ENCODE measurements at regions not wholly inside any gene's neighbourhood (a gene's known extent, or its start where the extent isn't known, plus 50 kb on each side); places are given as distances from the start of the nearest gene placed in this dataset.

DNA sequence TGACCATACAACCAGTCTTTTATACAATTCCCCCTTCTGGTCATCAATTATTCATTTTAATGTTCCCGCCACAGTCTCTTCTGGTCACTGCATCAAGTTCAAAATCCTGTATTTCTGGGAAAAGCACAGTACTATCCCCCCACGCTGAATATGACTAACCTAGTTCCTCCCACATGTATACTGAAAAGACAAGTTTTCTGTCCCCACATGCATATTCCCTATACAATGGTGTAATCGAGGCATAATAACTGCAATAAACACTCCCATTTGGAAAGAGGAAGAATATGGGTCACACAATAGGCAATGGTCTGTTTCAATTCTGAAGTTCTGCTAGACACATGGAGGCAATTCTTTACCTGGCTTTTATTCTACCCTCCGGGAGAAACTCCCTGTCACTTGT, 344.9 kb downstream of the EFNA5 start:
- DNase-seq (ENCODE audit: low read depth in 2 of 2) = no peak

DNA sequence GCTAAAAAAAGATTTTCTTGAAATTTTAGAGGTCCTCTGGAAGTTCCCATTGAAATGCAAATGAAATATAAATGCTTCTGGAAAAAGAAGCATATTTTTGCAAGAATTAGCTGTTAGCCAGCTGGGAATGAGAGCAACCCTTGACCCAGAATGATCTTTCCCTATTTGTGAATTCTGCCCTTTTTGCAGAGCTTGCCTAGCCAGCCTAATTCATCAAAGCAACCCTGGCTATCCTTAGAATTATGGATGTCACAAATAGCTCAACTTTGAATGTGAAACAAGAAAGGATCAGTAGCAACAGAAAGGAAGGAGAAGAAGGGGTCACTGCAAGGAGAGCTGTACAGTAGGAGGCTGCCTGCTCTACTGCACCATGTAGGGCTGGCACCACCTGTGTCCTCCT, 345.9 kb downstream of the EFNA5 start:
- DNase-seq (ENCODE audit: low read depth in 2 of 2) = no peak

DNA sequence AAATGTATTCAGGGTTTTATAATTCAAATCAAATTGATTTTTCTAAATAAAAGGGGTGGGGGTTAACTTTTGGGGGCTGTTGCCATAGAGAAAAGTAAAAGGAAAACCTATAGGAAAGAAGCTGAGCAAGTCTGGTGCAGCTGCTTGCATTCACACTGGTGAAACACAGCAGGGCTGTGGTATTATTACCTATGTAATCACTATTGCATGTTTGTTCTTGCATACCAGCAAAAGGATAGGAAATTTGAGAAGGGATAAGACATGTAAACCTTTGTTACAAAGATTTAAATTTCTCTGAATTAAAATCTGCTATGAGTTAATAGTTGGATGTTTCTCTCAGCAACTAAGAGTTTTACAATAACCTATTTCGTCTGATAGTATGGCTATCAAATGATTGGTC, 346.7 kb downstream of the EFNA5 start:
- no peak for DNase-seq (ENCODE audit: low read depth in 2 of 2)

DNA sequence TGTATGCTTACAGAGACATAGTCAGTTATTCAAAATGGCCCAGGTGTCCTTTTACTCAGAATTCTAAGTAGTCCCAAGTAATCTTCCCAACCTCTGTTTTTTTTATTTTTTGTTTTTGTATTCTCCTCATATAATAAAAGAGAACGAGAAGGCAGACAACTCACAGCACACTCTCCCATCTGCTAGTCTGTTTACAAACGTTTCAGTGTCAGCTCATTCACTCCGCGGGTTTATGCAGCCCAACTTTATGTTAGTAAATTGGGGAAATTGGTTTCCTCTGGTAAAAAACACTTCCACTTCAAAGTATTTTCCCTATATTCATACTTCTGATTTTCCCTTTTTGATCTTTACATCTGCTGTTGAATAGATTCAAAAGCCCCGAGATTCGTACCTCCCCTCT, 347.2 kb downstream of the EFNA5 start:
- DNase-seq (ENCODE audit: low read depth in 2 of 2) = no peak

DNA sequence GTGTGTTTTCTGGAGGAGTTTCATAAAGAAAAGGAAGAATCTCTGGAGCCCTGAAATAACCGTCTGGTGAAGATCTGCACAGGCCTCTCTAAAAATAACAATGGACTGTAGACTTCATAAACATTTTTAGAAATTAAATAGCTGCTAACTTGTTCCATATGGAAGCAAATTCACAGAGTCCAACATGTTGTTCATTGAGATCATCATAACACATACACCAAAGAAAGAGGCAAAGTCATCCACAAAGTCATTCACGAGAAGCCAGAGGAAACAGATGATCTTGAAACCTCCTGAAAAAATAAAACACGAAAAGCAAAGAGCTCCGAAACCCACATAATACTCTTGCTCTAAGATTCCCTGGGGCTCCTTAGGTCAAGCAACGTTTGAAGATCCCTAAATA, 347.8 kb downstream of the EFNA5 start:
- DNase-seq (ENCODE audit: low read depth in 2 of 2) = no peak

DNA sequence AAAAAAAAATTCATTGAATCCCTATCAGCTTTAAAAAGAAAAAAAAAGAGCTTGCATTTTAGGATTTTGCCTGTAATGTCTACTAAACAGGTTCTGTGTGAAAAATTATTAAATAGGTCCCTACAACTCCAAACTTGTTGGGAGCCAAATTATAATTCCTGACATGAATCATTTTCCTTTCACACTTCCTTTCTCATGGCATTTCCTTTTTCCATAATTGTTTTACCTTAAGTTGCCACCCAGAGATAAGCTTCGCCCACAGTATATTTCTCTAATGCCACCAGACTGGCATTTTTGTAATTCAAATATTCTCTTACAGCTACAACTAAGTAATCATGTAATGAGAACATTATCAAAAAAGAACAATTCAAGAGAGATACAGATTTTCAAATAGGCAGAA, 348.8 kb downstream of the EFNA5 start:
- DNase-seq (ENCODE audit: low read depth in 2 of 2) = no peak

DNA sequence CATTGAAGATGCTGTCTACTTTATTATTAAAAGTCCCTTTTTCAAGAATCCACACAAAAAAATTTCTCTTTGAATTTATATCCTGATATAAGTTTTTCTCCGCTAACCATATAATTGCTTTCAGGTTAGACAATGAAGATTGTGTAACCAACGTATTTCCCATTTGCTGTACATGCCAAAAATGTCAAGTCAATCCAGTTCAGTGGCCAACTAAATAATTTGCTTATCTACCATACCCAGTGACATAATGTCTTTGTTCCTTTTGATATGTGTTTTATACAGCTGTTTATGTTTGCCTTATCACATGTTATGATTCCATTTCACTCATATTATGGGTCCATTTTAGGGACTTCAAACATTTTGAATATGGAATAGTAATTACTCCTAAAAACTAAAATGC, 349.9 kb downstream of the EFNA5 start:
- no peak for DNase-seq (ENCODE audit: low read depth in 2 of 2)

DNA sequence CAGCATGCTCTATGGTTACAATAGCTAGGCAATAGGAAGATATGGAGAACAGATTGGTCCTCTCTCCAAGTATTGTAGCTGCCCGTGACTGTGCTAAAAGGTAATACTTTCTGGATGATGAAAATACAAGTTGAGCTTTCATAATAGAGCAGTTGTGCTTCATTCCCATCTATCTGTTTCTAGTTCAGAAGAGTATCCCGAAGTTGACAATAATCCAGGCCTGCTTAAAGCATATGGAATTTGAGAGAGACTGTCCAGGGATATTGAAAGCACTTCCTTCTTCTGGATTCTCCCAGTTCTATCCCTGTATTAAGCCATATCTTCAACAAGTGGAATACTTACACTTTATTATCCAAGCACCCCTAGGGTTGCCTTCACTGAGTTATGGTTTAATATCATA, 350.4 kb downstream of the EFNA5 start:
- DNase-seq (ENCODE audit: low read depth in 2 of 2) = no peak

DNA sequence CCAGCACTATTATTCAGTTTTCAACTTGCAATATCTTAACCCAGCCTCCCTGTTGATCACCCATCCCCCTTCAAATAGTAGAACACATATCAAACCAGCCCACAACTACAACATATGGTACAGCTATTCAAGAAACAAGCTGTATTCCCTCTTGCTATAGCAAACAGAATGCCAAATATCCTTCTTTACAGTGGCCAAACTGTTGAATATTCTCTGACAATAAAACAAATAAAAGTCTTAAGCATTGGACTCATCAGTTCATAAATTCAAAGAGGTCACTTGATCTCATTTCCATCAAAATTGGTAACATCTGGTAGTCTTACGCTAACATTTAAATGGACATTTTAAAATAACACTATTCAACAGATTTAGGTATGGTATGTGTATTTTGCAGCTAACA, 350.8 kb downstream of the EFNA5 start:
- DNase-seq (ENCODE audit: low read depth in 2 of 2) = no peak

DNA sequence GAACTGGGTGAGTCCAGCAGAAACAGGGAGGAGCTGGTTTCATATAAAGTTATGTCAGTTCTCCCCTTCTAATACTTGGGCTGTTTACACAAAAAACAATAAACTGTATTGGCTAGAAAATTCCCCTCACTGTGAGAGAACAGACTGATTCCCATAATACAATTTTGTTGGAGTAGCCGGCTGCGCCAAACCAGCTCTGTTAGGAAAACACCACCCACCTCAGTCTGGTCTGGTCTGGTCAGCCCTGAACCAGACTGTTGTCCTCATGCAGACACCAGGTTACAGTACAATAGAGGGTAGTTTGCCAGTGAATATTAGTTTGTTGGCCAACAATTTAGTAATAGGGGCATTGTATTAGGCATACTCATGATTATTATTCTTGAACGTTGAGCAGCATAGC, 356.4 kb downstream of the EFNA5 start:
- no peak for DNase-seq (ENCODE audit: low read depth in 2 of 2)

DNA sequence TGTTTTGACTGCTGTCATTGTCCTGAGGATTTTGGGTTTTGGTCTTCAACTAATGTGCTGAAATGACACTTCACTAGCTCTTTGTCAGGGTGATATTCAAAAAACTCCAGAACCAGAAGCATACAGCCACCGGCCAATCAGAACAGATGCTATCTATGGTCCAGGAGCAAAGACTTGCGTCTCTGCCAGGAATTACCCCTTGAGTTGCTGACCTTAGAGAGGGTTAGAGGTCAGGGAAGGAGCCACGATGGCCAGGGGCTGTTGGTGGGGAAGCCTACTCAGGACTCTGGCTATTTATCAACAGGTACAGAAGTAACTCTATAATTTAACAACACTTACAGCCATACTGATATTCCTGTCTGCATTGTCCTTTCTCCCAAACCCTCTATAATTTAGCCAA, 356.8 kb downstream of the EFNA5 start:
- DNase-seq (ENCODE audit: low read depth in 2 of 2) = no peak

DNA sequence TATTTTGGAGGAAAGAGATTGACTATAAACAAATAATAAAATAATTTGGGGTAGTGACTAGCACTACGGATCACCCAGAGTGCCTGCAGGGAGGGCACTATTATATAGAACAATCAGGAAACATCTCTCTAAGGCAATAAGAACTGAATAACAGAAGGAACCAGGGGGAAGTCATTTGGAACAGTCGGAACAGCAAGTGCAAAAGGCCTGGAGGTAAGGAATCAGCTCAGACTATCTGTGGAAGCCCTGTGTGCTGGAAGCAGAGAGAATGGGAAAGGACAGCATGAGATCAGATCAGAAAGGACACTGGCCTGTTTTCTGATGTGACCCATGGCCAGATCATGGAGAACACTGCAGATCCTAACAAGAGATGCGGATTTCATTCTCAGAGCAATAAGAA, 357.6 kb downstream of the EFNA5 start:
- DNase-seq (ENCODE audit: low read depth in 2 of 2) = no peak

DNA sequence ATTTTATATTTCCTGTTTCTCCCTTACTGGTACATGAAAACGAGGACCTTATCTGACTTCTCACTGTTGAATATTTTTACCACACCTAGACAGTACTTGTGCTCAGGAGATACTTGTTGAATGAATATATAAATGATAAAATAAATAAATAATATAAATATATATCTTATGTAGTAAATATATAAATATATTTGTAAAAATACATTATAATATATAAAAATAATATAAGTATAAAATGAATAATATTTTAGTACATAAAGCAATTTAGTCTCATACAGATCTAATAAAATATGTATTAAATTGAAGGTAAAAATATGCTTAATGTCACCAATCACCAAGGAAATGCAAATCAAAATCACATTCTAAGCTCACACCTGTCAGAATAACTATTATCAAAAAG, 360.6 kb downstream of the EFNA5 start:
- DNase-seq (ENCODE audit: low read depth in 2 of 2) = no peak

DNA sequence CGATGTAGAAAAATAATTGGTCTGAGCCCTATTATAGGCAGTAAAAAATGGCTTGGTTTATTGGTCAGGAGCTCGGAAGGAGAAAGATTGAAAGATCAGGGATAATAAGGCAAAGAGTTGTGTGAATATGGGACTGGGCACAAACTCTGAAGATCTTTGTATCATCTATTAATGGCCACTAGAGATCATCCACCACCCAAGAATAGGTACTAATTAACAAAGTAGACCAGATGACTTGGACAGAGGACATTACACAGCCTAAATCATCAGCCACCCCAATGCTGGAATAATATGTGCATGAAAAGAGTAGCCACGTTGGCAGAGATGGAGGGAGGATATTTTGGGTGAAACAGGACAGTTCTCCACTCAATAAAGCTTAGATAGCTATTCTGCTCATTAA, 364.1 kb downstream of the EFNA5 start:
- DNase-seq (ENCODE audit: low read depth in 2 of 2) = no peak

DNA sequence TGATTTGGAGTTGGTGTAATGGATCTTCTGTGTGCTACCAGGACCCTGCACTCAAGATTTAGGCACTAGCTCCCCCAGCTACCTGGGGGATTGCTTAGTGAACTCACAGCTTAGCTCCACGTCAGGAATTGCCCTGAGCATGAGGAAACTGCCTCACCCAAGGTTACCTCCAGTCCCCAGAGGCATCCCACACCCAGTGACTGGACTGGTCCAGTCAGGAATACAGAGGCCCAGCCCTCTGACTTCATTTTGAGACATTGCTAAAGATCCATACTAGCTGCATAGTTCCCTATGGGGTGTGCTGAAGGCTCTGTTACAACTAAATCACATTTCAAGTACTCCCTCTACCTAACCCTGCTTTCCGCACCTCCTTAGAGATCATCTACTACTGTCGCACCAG, 364.7 kb downstream of the EFNA5 start:
- DNase-seq (ENCODE audit: low read depth in 2 of 2) = no peak

DNA sequence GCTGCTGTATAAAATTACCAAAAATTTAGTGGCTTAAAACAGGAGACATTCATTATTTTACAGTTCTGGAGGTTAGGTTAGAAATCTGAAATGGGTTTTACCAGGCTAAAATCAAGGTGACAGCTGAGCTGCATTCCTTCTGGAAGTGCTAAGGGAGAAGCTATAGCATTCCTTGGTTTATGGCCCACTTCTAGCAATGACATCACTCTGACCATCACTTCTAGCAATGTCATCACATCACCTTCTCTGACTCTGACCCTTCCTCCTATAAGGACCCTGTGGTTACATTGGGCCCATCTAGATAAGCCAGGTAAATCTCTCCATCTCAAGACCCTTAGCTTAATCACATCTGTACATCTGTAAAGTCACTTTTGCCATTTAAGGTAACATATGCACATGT, 366.1 kb downstream of the EFNA5 start:
- DNase-seq (ENCODE audit: low read depth in 2 of 2) = no peak

DNA sequence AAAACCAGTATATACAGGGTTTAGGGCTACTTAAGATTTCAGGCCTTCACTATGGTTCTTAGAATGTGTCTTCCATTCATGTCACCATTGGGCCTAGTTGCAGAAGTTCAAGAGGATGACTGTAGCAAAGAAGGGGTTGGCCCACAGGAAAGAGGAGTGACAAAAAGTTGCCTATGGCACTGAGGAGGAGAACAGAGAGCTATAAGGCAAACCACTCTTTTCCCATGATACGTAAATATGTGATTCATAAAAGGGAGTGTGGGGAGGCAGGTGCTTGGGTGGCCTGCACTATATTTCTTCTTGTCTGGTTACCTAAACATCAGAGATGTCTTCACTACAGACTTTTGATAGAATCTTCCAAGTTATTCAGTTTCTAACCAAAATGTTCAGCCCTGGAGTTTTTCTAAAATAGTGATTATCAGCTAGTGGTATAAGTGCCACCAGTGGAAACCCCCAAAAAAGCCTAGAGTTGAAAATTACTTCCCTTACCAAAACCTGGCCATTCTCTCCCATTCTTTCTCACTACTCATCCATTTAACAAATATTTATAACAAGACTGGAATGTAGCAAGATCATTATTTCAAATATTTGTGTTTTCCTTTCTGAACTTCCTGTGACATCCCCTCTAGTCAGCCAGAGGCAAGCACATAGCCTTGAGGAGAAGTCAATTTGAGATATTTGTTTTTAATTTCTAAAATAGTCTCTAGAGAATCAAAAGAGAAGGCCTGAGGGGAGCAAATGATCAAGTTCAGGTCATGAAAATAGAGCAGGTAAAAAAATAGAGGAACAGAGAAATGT, 367.4 kb downstream of the EFNA5 start:
- no peak for DNase-seq (ENCODE audit: low read depth in 2 of 2)

DNA sequence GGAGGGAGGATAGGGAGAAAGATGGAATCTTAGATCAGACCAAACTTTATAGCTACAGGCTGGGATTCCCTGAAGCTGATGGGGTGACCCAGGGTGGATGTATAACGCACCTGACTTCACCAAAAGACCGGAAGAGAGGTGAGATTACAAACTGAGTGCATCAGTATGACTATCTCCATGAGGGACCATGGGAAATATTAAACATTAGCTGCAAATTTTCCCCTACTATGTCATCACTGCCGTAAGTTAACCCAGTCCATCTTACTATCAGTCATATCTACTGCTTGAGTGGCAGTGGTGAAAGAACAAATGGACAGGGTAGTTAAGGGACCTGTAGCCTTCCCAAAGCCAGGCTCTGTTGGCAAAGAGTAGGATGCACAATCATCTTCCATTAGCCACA, 368.3 kb downstream of the EFNA5 start:
- DNase-seq (ENCODE audit: low read depth in 2 of 2) = no peak

DNA sequence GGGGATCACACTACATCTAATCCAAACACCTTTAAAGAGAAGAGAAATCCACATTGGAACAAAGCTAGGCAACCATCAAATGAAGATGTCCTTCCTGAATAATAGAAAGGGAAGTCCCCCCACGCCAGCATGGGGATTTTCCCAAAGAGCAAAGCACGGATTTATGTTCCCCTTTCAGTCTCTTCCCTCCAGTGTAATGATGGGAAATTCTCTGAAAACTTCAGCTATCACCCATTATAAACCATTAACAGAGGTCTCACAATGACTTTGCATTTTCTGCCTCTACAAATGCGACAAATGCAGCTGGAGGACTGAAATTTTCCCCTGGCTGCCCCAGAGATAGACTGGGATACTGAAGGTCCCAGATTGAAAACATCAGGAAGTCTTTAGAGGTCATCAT, 368.7 kb downstream of the EFNA5 start:
- no peak for DNase-seq (ENCODE audit: low read depth in 2 of 2)

DNA sequence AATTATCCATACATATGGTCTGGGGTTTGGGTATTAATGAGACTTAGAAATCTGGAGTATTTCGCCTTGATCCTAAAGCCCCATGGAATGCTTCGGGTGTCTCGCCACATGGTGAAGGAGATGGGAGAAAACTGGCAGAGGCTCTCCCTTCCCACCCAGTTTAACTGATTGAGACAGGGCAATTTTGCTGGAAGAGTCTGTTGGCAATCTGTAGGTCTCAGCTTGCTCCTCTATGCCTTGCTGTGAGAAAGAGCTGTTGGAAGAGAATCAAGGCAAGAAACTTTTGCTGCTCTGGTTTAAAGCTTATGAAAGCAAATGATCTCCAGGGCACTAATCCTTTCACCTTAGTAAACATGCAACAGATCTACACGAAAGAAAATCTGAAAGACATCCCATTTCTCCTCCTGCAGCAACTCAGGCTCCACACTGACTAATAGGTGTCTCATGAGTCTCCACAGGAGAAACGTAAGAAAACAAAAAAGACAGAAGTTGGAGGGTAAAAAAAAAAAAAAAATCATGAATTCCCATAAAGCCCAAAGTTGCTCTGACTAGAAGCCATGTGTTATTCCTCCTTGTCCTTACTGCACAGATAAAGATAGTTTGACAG, 369.9 kb downstream of the EFNA5 start:
- no peak for DNase-seq (ENCODE audit: low read depth in 2 of 2)

DNA sequence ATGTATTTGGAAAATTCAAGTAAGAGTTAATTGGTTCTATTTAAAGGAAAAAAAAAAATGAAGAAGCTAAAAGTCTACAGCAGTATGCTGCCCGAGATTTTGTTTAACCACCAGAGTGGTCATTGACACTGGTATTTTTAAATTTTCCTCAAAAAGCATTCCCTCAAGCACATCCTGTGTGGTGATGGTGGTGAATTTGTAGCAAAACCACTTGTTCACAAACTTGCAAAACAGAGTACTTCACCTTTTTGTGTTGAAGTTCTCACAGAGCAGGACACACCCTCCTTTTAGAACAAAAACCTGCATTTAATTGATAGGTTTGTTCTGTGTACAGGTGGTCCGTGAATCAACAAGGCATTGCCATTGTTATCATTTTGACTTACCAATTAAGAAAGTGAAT, 374.2 kb downstream of the EFNA5 start:
- no peak for DNase-seq (ENCODE audit: low read depth in 2 of 2)

DNA sequence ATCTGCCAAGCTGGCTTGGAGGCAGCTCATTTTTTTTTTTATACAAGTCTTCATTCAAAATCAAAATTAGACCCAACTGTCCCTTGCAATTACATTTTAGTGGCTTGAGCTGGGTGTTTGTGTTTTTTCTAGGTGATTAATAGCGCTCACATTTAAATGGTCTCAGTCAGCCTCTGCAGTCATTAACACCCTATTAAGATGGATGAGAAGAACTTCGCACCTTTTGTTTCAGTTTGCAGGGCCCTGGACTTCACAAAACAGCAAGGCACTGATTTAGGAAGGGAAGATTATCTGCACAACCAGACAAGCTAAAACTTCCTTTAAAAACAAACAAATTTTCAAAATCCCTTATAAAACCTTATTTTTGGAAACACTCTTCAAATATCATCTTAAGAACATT, 374.8 kb downstream of the EFNA5 start:
- no peak for DNase-seq (ENCODE audit: low read depth in 2 of 2)

DNA sequence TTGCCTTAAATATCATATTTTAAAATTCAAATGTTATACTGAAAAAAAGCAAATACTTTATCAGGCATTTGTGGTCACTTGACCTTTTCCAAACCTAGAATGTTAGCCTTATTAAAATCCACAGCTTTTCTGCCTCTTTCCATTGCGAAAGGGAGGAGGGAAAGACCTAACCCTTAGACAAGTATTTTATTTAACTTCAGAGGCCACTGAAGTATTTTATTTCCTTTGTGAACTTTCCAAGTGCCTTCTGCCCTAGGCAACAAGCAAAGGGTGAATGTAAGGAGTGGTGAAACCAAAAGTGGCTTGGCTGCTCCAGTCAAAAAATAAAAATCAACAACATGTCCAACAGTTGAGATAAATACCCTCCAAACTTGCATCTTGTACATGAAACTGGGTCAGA, 376.1 kb downstream of the EFNA5 start:
- no peak for DNase-seq (ENCODE audit: low read depth in 2 of 2)

DNA sequence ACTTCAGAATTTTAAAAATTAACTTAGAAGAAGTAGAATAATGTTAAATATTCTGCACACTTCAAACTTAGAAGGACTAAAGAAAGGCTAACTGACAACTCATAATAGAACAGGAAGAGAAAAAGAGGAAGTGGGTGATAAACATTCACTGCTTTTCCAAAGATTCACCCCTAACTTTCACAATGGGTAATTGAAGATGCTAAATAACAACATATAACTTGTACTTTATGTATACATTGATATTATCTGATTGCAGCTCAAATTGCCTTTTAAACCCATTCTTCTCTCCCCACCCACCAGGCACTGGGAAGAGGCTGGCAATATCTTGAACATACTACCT, 376.6 kb downstream of the EFNA5 start:
- no peak for DNase-seq (ENCODE audit: low read depth in 2 of 2)
